GM18505 (cell line): ENCODE measurements at regions not wholly inside any gene's neighbourhood (a gene's known extent, or its start where the extent isn't known, plus 50 kb on each side); places are given as distances from the start of the nearest gene placed in this dataset.

ENCODE experiments used
- ATAC-seq: cut with Tn5 transposase; IDR thresholded peaks from one replicate; pipeline ENCODE4 v1.9.1; 2021; ENCODE audit not compliant: unreplicated experiment
- POLR2A ChIP-seq: IDR thresholded peaks from 4 replicates; pipeline ENCODE4 v1.6.1; 2011; ENCODE audit warnings: borderline replicate concordance; ENCODE audit not compliant: insufficient read depth, insufficient read length; ENCODE audit errors: extremely low read depth

DNA sequence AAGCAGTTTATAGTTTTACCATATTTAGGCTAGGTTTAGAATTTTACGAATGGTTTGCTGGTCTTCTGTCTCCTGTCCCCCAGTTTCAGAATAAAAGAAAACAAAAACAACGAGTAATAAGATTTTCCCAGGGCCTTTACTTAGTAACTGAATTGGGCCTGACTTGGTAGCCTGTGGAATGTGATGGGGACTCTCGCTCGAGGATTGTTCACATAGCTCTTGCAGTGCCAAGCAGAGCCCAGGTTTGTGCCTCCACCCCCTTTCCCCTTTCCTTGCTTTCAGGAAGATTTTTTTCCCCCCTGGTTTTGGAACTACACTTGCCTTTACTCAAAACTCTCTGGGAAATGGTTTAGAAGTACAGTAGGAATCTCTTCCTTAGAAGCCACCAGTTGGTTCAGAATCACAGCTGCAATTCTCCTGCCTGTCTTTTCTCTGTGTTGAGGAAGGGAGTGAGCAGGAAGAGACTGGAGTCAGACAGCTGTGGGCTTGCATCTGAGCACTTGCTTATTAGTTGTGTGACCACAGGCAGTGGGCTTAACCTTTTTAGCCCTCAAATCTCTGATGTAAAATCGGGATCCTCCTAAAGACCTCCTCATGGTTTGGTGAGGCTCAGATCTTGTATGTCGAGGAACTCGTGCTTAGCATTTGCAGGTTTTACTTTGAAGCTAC lies 501.2 kb downstream of the PCNX1 start:
- no peak for TF ChIP-seq POLR2A
- no peak for ATAC-seq

DNA sequence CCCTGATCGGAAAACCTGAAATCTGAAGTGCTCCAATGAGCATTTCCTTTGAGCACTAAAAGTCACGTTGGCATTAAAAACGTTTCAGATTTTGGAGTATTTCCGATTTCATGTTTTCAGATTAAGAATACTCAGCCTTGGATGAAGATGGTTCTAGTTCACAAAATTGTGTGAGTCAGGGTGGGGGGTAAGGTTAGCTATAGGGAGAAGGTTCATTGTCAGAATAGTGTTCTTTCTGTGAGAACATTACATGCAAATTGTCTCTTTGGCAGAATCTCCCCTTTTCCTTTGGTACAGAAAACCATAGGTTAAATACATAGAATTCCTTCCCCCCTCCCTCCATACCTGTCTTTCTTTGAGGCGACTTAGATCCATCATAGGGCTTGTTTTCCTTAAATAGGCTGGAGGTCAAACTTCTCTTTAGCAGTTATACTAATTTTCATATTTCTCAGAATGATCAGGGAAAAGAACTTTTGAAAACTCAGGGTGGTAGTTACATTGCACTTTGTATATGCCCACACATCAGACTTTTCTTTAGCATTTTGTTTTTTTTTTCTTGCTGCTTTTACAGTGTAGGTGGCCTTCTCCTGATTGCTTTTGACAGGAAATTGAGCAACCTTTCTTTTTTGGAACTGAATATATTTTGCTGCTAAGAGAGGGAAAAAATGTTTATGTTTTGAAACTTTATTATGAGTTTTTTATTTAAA lies 503.5 kb downstream of the PCNX1 start:
- ATAC-seq = no peak

DNA sequence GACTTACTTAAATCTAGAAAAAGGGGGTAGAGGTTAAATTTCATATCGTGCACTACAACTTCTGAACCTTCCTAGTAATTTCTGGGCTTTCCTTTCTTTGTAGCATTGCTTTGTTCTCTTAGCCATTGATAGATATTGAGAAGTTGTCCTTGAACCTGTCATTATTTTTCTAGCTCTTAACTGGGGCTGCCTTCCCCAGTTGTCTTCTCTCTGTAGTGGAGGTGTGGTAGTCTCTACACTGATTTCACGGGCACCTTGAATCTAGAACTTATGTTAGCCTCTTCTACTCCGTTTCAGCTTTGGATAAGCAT lies 504.0 kb downstream of the PCNX1 start:
- TF ChIP-seq POLR2A = no peak
- no peak for ATAC-seq

More for the DNA sequence above, 503.5 kb downstream of the PCNX1 start:
- TF ChIP-seq POLR2A = no peak

DNA sequence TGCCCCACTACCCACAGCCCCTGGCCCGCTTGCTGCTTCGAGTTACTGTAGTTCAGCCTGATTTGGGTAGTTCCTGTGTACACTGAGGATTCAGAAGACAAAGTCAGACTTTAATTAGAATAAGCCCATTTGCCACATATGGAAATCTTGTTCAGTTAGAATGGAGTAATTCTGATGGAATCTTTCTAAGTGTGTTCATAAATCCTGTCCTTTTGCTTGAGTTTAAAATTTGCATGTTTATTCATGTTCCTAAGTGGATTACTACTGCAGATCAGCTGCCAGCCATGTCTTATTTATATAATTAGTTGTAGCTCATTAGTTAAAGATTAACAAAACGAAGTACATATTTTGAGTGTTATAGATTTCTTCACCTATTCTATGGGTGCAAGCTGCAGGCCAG lies 504.5 kb downstream of the PCNX1 start:
- no peak for TF ChIP-seq POLR2A
- no peak for ATAC-seq

DNA sequence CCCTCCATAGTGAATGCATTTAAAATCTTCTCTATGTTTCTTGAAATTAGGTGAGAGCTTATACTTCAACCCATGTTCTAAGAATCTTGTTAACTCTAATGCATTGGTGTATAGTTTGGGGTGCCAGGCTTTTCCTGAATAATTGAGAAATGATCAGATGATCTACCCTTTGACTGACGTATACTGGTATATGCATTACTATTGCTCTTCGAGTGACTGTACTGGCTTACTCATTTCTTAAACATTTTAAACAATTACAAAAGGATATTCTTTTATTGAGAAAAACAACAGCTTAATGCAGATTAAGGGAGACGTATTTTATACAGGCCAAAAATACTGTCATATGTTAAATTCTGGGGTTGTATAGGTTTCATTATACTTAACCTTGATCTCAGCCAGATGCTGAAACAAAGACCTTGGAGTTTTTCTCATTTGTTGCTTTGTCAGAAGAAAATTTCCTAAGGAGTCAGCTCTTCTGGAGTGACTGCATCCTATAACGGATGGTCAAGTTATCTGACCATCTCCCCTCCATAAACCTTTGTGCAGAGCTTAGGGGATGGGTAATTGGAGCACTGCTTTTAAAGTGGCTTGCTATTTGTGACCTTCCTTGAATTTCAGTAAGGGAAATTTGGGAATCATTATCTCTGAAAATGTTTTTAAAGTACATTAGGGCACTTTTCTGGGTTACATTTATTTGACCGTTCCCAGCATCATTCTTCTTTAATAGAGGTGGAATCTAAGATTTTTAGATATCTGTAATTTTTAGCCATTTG lies 507.6 kb downstream of the PCNX1 start:
- no peak for ATAC-seq

DNA sequence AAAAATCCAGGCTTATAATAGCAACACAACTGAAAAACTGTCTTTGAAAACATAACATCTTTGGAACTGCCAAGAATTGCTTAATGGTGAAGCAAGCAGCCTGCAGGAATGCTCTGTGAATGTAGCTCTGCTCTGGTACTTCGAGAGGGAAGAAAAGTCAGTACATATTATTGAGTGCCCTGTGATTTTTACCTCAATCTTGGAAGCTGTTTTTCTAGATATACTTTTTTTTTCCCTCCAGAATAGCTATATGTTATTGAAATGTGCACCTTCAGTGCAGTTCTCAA lies 508.1 kb downstream of the PCNX1 start:
- no peak for ATAC-seq
- no peak for TF ChIP-seq POLR2A

More for the DNA sequence above, 507.6 kb downstream of the PCNX1 start:
- no peak for TF ChIP-seq POLR2A

DNA sequence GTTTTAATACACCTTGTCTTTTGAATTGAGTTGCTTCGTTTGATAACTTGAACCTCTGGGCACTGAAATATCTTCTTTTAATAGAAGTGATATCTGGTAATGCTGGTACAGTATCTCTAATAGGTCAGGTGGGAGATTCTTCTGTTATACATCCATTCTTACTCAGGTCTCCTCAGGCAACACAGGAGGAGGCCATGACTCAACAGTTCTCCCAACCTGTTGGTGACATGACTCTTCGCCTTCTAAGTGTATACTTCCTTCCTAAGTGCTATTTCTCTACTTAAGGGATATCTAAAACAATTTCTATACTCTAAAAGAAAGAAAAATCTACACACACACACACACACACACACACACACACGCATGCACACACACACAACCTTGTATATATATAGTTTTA lies 509.1 kb downstream of the PCNX1 start:
- no peak for ATAC-seq
- TF ChIP-seq POLR2A = no peak

DNA sequence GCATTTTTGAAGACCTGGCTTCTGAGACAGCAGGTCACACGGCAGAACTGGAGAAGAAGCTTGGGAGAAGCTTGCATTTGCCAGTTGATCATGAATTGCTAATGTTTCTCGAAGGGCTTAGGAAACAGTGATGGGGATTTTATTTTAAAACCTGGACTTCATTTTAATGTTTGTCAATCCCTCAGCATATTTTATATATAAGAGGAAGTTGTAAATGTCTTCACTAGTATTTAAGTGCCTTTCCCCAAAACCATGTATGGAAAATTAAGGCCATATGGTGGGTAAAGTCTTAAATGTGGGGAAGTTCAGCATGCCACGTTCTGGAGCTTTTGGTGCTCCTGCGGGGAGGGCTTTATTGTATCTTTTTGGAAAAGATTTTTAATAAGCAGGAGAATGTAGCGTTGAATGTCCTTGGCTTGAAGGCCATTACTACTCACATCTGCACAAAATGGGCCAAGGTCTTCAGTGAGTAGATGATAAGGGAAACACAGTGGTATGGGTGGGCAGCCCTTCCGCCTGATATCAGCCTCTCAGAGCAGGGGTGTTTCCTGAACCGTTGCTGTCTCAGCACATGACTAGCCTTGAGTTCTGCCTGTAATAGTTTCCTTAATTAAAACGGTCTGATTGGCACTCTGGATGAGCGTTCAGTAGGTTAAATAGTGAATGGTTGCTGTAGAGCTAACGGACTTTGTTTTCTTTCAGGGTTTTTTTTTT lies 511.4 kb downstream of the PCNX1 start:
- ATAC-seq = no peak
- TF ChIP-seq POLR2A = no peak

DNA sequence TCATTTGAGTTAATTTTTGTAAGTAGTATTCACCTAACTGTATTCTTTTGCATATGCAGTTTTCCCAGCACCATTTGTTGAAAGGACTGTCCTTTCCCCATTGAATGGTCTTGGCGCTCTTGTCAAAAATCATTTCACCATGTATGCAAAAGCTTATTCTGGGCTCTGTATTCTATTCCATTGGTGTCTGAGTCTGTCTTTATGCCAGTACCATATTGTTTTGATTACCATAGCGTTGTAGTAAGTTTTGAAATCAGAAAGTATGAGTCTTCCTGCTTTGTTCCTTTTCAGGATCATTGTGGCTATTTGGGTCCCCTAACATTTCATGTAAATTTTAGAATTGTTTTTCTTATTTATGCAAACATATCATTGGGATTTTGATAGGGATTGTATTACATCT lies 508.7 kb upstream of the RGS6 start:
- no peak for ATAC-seq
- TF ChIP-seq POLR2A = no peak

DNA sequence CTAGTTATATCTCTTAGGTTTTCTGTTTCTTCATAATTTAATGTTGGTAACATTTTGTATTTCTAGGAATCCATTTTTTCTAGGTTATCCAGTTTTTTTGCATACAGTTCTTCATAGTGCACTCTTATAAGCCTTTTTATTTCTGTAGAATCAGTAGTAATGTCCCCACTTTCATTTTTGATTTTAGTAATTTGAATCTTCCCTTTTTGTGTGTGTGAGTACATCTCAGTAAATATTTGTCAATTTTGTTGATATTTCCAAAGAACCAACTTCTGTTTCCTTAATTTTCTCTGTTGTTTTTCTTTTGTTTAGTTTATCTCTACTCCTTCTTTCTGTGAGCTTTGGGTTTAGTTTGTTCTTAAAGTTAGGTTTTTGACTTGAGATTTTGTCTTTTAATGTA lies 507.3 kb upstream of the RGS6 start:
- ATAC-seq = no peak
- TF ChIP-seq POLR2A = no peak

DNA sequence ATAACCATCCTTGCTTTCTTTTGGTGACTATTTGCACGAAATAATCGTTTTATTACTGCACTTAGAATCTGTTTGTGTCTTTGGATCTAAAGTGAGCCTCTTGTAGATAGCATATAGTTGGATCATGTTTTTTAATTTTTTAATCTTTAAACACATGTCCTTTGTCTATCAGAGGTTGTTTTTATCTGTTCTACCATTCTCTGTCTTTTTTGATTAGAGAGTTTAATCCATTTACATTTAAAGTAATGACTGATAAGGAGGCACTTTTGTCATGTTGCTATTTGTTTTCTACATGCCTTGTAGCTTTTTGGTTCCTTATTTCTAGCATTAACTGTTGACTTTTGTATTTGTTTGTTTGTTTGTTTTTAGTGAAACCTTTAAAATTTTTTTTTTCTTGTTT lies 506.2 kb upstream of the RGS6 start:
- no peak for ATAC-seq
- no peak for TF ChIP-seq POLR2A

DNA sequence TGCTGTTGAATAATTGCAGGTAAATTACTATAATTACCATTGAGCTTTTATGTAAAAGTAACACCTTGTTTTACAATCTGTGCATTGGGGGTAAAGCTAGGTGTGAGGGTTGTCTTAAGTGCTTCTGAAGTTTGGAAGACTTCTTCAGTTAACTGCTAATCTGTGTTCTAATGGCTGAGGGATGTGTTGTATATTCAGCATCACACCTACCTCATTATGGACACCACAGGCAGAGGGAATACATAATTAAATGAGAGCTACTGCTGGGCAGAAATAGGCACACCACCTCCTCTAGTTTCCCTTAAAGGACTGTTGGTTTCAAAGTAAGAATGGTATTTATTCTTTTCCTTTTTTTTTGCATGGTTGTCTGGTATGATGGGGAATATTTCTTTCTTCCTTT lies 502.3 kb upstream of the RGS6 start:
- no peak for TF ChIP-seq POLR2A
- ATAC-seq = no peak

DNA sequence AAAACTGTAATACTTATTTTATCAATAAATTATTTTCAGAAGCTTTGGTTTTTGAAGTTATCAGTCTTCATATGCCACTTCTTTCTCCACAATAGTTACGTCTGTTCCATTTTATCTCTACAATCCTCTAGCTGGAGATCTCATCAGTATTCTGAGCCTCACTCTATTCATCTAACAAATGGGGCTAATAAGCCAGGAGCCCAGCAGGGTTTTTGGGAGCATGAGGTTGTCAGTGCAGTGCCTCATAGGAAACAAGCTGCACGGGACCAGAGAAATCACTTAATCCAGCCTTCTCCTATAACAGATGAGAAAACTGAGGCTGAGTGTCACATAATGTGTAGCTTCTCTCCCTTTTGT lies 501.9 kb upstream of the RGS6 start:
- TF ChIP-seq POLR2A = no peak
- ATAC-seq = no peak

DNA sequence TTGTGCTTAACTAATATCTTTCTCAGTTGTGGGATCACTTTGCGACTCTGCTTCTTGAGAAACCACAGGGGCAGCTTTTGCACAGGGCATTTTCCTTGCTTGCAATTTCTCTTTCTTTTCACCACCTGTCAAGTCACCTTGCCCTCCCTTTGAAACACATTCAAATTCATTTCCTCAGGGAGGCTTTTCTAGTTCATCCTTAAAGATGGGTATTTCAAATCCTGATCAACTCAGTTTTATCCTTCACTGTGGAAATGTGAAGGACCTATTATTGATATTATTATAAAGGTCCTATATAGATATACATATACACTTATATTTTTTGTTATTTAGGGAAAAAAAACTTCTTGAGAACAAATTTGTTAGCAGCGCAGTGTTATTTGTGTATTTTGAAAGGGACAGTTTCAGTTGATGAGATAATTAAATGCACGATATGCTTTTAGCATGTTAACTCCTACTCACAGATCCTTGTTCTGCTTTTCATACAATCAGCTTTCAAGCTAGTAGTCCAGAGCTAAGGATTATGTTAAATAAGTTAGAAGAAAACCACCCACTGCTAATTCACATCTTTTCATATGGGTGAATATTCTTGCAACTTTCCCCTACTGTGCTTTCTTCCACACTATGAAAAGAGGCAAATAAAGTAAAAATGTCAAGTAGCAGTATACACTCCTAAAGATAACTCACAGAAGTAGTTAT lies 501.4 kb upstream of the RGS6 start:
- no peak for TF ChIP-seq POLR2A
- no peak for ATAC-seq
